ENCODE measurements at regions not wholly inside any gene's neighbourhood (a gene's known extent, or its start where the extent isn't known, plus 50 kb on each side); places are given as distances from the start of the nearest gene placed in this dataset.

GRCh38 chr12:114185036-114185435, 218.9 kb upstream of the RBM19 start:
- CTCF ChIA-PET: interaction anchor here (1.8 kb wide), 1 partner anchor 18 kb away, joined by 5 read pairs; no protein-coding TSS in a partner anchor
- POLR2A ChIA-PET: no interaction called here
- no peaks in the 10 kb centered on the region for H3K36me3 ChIP-seq (ENCODE audit: control insufficient read depth in 2 of 2, insufficient read depth in 2 of 2, low read length in 1 of 2)
- FAIRE-seq (no peak), ATAC-seq (no peak), DNase-seq (ENCODE audit: low read depth, low spot score) (no peak)
- BruUV-seq (replicated peaks): no TSS peak
- H3K9me3 ChIP-seq (replicated peaks; ENCODE audit: control insufficient read depth, insufficient read depth, low read length): no peaks in the 10 kb centered on the region
- H3K9ac ChIP-seq (ENCODE audit: control insufficient read depth, insufficient read depth, low read length): no peak overlapping the region
- WGBS (ENCODE audit: insufficient coverage, insufficient replicate concordance, low lambda C conversion rate, missing lambda C conversion rate): 28% methylated on average over 5 of the region's 5 CpGs
- no peak overlapping the region for H2AFZ ChIP-seq (ENCODE audit: control insufficient read depth, low read depth, low read length)
- in situ Hi-C loops (cut with MboI) (no loop called here), intact Hi-C loops (cut with micrococcal nuclease; ENCODE audit: unreplicated experiment) (no loop called here)
- no peak overlapping the region for H3K4me2 ChIP-seq (ENCODE audit: control insufficient read depth, insufficient read depth)
- SMC1A ChIA-PET (ENCODE audit: uncharacterized antibody, unreplicated experiment): no interaction called here
- H3K27me3 ChIP-seq (replicated peaks in 1 of 2; ENCODE audit: control insufficient read depth in 2 of 2, insufficient read depth in 2 of 2, low read length in 1 of 2): peaks cover 0 to 4% of the 10 kb centered on the region in 2 experiments; a peak in 2 of 4 replicates
- RAD21 ChIA-PET (ENCODE audit: unreplicated experiment): no interaction called here
- no peaks in the 10 kb centered on the region for H3K79me2 ChIP-seq (ENCODE audit: control insufficient read depth, insufficient read depth, low read length)
- no peaks in the 10 kb centered on the region for H4K20me1 ChIP-seq (ENCODE audit: control insufficient read depth, insufficient read depth)
- H3K4me1 ChIP-seq (ENCODE audit: control insufficient read depth, insufficient read depth, low read length): no peaks in the 10 kb centered on the region
- no peak overlapping the region for H3K4me3 ChIP-seq
- no peak overlapping the region for H3K27ac ChIP-seq (ENCODE audit: control insufficient read depth, insufficient read depth)
- TF ChIP-seq LARP7 (IDR thresholded peaks at IDR 0.05) (no peak), CEBPZ (IDR thresholded peaks at IDR 0.05; ENCODE audit: low read depth, low read length) (no peak), BRCA1 (IDR thresholded peaks at IDR 0.05; ENCODE audit: low read depth, low read length) (no peak), REST (IDR thresholded peaks at IDR 0.05; ENCODE audit: low read depth, low read length) (no peak), CHD2 (IDR thresholded peaks at IDR 0.05; ENCODE audit: borderline replicate concordance, low read depth, low read length) (no peak), SMARCA5 (IDR thresholded peaks at IDR 0.05) (no peak), FOXK2 (IDR thresholded peaks at IDR 0.05) (no peak), E2F4 (IDR thresholded peaks at IDR 0.05; ENCODE audit: low read depth, low read length) (no peak), NR2F1 (conservative IDR thresholded peaks at IDR 0.05) (no peak), BCL11A (IDR thresholded peaks at IDR 0.05; ENCODE audit: low read depth, low read length) (no peak), USF2 (IDR thresholded peaks at IDR 0.05; ENCODE audit: borderline replicate concordance, low read depth, low read length) (no peak), ZBTB33 (IDR thresholded peaks at IDR 0.05) (no peak), ELK1 (IDR thresholded peaks at IDR 0.05; ENCODE audit: low read depth, low read length) (no peak), IRF4 (IDR thresholded peaks at IDR 0.05; ENCODE audit: low read depth, low read length) (no peak)

Measured in GM12878 (cell line).